NCI-H82 (cell line): ENCODE measurements at regions not wholly inside any gene's neighbourhood (a gene's known extent, or its start where the extent isn't known, plus 50 kb on each side); places are given as distances from the start of the nearest gene placed in this dataset.
"Not testable (repeated sequence)": the region's sequence is repeated elsewhere in the genome, so short reads cannot be mapped to it uniquely, and the experiment has no call there.

Experiments
- DNase-seq: peaks from one replicate; lab custom pipeline; 2025; lab: John Stamatoyannopoulos, UW

DNA sequence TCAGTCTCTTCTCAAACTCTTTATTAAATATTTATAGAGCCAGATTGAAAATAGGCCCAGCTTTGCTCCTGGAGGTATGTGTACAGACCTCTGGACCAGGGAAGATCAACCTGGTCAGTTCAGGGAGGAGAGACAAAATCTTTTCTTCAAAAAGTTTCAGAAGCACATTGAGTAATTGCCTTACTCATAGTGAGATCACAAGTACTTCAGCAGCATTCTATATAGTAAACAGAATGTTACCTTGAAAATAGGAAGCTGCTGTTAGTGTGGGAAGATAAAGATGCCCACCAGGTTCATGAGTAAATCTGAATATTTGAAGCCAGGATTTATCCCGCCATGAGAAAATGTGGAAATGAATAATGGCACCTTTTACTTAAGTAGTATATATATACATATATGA lies 665.9 kb upstream of the CITED2 start:
- DNase-seq = no peak

DNA sequence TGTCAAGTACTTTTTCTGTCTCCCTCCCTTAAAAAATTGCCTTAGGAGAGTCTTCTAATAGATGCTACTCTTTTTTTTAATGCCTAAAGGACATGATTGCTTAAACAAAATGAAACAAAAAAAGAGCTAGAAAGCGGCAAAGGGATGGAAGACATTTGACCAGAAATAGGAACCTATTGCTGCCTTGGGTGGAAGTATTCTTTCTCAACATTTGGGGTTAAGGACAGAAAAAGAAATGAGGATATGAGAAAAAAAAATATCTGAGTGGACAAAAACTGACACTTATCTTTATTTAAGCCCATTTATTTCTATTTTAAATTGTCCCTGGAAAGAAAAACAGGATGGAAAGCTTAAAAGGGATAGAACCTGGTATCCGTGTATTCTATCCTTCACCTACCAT lies 664.9 kb upstream of the CITED2 start:
- no peak for DNase-seq

DNA sequence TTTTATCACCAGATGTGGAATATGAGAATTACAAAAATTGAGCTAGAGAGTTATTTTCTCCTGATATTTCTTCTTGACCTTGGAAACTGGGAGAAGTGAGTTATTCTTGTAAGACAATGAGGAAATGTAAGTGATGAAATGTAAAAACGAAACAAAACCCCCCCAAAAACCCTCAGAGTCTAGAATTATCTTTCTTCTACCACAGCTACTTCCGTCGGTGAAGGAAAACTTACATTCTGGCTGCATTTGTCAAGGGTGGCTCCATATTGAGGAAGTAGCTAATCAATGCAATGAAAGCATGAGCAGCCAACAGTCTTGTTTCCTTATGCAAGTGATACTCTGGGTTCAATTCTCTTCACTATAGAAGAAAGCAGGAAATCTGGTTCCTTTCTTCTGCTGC lies 661.7 kb upstream of the CITED2 start:
- DNase-seq = no peak

DNA sequence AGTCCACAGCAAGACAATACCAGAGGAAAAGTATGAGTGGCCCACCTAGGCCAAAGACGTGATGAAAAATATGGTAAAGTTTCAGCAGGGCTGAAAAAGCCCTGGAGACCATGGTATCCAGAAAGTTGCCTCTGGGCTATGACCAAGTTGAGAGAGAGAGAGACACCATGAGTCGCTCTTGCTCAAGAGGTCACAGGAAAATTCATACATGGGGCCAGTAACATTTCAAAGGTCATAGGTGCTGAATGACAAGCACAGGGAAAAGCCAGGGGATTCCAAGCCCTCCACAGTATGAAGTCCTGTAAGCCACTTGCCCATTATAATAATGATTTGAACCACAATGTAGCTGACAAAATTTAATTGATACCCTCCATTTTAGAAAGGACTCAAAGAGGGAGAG lies 657.7 kb upstream of the CITED2 start:
- no peak for DNase-seq

DNA sequence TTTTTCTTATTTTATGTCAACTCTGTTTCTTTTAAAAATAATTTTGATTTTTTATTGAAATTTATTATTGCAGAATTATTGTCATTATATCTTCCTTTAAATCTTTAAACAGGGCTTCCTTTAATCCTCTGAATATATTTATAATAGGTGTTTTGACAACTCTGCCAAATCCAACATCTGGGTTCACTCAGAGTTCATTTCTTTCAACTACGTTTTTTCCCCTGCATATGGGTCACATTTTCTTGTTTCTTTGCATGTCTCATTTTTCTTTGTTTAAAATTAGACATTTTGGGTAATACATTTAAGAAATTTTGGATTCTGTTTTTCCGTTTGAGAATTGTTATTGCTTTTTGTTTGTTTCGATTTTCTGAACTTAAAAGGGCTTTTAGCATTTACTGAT lies 655.1 kb upstream of the CITED2 start:
- DNase-seq = no peak

DNA sequence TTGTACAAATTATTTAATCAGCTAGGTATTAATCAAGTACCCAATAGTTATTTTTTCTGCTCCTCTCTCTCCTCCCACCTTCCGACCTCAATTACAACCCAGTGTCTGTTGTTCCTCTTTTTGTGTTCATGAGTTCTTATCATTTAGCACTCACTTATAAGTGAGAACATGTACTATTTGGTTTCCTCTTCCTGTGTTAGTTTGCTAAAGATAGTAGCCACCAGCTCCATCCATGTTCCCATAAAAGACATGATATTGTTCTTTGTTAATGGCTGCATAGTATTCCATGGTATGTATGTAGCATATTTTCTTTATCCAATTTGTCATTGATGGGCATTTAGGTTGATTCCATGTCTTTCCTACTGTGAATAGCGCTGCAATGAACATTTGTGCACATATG lies 652.8 kb upstream of the CITED2 start:
- no peak for DNase-seq

DNA sequence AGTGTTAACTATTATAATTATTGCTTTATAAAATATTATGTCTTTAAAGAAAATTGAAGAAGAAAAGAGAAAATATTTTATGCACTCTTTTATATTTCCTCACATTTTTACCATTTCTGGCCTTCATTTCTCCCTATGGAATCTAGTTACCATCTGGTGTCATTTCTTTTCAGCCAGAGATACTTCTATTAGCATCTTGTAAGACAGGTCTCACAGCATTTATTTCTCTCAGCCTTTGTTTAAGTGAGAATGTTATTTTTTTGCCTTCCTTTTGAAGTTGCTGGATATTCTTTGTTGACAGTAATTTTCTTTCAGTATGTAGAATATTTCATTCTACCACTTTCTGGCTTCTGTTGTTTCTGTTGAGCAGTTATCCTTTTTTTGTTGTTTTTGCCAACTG lies 652.1 kb upstream of the CITED2 start:
- DNase-seq = no peak

DNA sequence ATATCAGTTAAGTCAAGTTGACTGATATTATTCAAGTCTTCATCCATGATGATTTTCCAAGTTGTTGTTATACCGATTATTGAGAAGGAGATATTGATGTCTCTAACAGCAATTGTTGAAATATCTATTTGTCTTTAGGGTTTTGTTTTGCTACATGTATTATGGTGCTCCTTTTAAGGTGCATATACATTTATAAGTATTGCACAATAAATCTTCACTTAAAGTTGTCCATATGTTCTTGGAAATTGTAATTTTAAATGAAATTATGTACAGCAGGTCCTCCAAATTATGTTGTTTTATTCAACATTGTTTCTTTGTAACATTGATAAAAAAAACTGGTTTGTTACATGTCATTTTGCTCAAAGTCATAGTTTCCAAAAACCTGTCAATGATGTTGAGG lies 650.7 kb upstream of the CITED2 start:
- no peak for DNase-seq

DNA sequence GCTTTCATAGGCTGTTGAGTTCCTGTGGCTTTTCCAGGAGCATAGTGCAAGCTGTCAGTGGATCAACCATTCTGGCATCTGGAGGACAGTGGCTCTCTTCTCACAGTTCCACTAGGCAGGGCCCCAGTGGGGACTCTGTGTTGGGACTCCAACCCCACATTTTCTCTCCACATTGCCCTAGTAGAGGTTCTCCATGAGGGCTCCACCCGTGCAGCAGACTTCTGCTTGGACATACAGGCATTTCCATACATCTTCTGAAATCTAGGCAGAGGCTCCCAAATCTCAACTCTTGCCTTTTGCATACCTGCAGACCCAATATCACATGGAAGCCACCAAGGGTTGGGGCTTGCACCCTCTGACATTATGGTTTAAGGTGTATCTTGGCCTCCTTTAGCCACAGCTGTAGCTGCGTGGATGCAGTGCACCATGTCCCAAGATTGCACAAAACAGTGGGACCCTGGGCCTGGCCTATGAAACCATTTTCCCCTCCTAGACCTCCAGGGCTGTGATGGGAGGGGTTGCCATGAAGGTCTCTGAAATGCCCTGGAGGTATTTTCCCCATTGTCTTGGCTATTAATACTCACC lies 645.9 kb upstream of the CITED2 start:
- no peak for DNase-seq

DNA sequence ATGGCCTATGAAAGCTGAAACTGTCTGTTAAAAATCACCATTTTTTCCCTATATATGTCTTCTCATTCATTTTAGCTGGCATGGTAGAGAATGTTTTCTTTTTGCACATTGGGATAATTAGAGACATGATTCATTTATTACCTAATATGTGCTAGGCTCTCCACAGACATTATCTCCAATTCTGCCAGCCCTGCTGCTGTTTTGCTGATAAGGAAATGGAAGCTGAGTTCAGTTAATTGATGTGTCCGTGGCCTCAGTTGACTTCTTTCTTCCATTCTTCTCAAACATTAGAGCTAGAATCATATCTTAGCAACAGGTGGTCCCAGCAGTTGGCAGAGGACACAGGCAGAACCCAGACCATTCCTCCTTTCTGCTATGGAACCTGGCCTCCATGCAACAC lies 644.1 kb upstream of the CITED2 start:
- no peak for DNase-seq

DNA sequence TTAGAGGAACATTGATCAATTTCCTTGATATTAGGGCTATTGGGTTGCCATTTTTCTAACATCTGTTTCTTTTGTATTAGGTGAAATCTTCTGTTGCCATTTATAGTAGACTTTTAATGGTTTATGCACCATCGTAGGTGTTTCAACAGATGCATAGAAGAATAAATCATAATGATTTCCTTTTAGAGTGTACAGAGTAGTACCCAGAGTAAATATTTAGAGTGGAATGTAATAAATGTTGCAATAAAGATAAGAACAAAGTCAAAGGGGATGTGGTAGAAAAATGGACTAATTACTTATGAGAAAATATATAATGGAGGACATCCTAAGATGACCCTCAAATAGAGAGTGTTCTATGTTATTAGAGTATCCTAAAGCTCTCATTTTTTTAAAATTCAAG lies 643.0 kb upstream of the CITED2 start:
- DNase-seq = no peak

DNA sequence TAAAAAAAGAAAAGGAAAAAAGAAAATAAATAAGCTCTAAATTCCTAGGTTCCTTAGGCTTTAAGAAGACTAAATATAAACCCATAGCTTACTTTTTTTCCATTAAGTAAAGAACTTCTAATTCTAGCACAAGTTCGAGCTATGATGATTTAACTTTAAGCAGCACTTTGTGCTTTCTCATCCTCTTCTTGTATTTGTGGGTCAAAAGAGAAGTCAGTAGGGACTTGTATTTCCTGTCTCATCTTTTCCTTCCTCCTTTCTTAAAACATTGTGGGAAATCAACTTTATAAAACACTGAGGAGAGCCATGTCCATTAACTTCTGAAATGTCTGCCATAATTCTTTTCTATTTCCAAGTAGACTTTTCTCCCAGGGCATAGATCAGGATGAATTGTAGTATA lies 637.7 kb upstream of the CITED2 start:
- DNase-seq = no peak

DNA sequence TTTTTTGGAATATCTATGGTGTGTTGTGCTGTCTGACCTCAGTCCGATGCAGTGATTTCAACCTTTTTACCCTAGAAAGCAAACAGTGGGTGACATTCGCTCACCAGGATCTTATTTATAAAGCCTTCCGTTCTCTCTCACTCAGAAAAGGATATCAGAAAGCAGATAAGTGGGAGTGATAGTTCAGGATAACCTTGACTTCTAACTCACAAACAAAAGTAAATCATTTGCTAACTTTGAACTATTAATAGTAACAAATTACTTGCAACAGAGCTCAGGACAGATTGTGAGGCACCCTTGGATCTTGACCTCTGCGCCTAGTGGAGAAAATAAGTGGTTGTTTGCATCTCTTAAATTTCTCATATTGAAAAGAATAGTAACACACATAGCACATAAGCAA lies 637.1 kb upstream of the CITED2 start:
- no peak for DNase-seq

DNA sequence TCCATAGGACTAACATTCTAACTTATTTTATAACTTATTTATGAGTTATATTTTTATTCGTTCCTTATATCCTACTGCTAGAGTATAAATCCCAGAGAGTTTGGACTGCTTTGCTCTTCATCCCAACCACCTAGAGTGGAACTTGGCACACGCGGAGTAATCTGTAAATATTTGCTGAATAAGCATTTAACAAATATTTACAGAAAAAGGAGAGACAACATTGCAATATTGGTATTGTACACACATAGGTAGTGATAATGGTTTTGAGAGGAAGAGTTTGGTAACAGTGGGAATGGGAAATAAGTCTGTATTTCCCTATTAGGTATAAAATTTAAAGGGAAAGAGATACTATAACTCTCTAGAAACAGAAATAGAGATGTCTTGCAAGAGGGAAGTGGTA lies 634.8 kb upstream of the CITED2 start:
- no peak for DNase-seq

DNA sequence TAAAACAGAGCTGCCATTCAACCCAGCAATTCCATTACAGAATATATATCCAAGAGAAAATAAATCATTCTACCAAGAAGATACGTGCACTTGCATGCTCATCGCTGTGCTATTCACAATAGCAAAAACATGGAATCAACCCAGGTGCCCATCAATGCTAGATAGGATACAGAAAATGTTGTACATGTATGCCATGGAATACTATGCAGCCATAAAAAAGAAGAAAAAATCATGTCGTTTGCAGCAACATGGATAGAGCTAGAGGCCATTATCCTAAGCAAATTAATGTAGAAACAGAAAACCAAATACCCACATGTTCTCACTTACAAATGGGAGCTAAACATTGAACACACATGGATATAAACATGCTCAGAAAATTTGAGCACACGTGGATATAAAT lies 633.1 kb upstream of the CITED2 start:
- DNase-seq = no peak

DNA sequence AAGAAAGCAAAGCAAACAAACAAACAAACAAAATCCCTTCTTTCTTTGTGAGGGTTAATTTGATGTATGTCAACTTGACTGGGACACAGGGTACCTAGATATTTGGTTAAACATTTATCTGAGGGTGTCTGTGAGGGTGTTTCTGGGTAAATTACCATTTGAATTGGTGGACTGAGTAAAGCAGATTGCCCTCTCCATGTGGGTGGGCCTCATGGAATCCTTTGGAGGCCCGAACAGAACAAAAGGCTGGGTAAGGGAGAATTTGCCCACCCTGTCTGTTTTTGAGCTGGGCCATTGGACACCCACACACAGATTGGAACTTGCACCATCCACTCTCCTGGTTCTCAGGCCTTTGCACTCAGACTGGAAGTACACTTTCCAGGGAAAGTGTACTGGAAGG lies 628.8 kb upstream of the CITED2 start:
- no peak for DNase-seq

DNA sequence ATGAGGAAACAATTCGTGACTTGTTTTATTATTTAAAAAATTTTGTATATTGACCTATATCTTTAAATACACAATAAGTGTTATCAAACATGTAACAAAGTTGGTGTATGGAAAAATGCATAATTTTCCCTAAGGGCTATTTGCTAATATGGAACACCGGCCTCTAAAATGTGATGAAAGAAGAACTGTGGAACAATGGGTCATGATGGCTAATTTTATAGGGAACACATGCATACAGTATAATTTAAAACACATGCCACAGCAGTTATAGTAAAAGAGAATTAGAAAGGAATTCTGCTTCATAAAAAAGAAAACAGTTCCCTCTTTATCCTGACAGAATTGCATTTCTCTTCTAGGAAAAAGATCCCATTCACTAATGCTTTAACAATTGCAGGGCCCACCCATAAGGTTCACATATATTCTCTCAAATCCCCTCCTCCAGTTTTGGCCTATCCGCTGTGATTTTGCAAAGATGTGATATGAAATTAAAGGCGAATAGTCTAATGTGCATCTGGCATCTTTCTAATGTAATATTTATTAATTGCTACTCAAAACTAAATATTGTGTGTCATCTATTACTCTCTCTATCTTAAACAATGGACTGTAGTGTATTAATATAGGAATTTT lies 628.1 kb upstream of the CITED2 start:
- DNase-seq = no peak

DNA sequence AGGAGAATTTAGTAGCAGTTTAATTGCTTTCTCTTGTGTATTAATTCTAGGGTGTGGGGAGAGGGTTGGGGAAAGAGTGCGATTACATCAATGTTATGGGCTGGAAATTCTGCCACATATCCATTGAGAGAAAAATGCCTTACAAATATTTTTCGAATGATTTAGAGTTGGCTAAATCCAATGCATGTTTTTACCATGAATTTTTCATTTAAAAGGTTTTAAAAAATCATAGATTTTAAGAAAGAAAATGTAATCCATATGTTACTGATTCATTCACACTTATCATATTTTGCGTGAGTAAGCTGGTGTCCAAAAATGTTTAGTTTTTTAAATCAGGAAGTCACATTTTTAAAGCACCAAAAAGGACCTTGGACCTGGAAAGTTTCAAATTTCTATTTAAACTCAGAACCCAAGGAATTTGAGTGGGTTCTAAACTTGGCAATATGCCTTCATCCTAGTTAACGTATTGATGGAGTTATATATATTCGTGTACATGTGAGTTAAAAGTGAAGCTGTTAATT lies 627.4 kb upstream of the CITED2 start:
- no peak for DNase-seq

DNA sequence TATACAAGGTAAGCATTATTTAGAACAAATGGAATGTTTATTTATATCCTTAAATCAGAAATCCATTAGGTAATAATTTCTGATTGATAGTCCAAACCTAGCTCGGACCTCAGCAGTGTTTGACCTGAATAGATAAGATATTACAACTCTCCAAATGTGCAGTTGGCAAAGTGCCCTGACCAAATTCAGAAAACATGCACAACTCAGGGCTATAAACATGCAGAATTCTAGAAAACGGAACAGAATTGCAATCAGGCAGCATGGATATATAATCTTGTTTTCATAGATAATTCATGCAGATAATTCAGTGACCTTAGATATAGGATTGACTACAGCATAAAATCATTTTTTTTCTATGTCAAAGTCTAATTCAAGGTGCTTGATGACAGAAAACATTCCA lies 626.6 kb upstream of the CITED2 start:
- DNase-seq = no peak

DNA sequence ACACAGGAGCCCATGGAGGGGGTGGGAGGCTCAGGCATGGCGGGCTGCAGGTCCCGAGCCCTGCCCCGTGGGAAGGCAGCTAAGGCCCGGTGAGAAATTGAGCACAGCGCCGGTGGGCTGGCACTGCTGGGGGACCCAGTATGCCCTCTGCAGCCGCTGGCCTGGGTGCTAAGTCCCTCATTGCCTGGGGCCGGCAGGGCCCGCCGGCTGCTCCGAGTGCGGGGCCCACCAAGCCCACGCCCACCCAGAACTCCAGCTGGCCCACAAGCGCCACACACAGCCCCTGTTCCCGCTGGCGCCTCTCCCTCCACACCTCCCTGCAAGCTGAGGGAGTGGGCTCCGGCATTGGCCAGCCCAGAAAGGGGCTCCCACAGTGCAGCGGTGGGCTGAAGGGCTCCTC lies 625.2 kb upstream of the CITED2 start:
- DNase-seq = not testable (repeated sequence)

DNA sequence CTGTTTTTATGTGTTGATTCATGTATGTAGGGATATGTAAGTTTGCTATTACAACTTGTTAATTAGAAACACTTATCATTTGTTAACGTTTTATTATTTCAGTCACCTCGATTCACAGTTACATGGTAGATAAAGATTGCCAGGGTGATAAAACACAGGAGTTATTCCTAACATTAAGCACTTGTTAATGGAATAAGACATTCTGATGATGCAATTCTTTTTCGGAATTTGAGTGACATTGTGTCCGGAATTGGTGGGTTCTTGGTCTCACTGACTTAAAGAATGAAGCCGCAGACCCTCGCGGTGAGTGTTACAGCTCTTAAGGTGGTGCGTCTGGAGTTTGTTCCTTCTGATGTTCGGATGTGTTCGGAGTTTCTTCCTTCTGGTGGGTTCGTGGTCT lies 624.0 kb upstream of the CITED2 start:
- not testable (repeated sequence) for DNase-seq

DNA sequence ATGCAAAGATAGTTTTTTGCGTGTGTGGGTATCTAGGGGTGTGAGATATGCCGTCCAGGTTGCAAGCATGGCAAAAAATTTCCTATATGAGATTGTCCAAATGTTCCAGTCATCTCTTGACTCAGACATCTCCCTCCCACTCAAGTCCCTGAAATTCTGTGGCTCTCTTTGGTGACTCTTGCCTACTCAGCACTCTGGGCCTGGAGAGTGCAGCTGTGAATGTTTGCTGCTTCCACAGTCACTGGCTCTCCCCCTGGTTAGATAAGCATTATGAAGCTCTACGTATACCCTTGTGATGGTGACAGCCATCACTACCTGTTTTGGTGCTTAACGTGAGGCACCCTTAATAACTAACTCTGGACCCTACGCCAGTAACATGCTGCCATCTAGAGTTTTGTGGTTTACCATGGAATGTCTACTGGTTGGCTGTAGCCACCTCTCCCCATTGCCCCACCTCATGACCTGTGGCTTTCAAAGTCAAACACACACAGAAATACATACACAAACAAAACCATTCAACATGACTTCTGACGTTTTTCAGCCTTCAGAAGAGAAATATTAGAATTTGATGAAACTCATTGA lies 621.9 kb upstream of the CITED2 start:
- DNase-seq = peak; percentile 45

DNA sequence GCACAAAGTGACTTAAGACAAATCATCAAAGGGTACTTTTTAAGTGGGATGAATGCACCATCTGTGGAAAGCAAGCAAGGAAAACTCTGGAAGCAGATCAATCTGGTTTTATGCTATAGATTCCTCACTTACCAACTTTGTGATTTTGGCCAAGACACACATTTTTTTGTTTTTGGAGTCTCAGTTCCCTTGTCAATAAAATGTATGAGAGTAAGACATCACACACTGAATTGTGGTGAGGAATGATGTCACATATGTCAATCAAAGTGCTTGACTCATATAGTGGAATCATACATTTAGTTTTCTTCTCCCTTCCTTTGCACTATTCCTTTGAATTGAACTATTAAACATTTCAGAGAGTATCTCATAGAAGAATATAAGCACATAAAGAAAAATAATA lies 620.5 kb upstream of the CITED2 start:
- no peak for DNase-seq
